Tibial artery (tissue), 4 donors: ENCODE measurements at regions not wholly inside any gene's neighbourhood (a gene's known extent, or its start where the extent isn't known, plus 50 kb on each side); places are given as distances from the start of the nearest gene placed in this dataset.

Source experiments
- DNase-seq, 2 donors: peaks; one replicate each; pipeline ENCODE4 v3.0.0-alpha.2; 2019
- H3K27ac ChIP-seq, 2 donors: fragments of 200-600 bp; sonication (generic) in 1 of 2; 1 replicate in 1 of 2; 2 replicates in 1 of 2; pipeline ENCODE4 v1.5.1; 2018 to 2019; ENCODE audit warnings: mild to moderate bottlenecking in 1 of 2
- H3K27me3 ChIP-seq, 2 donors: fragments of 200-600 bp; sonication (generic) in 1 of 2; one replicate each; pipeline versions ENCODE4 v1.5.1 to v1.6.0; 2016 to 2019
- H3K36me3 ChIP-seq, 3 donors: fragments of 200-600 bp; sonication (generic) in 2 of 3; one replicate each; pipeline ENCODE4 v1.5.1; 2016 to 2019; ENCODE audit warnings: mild to moderate bottlenecking in 2 of 3
- H3K4me1 ChIP-seq, 4 donors: fragments of 200-600 bp; sonication (generic) in 2 of 4; 1 replicate in 3 of 4; 2 replicates in 1 of 4; pipeline ENCODE4 v1.5.1; 2016 to 2019
- H3K4me3 ChIP-seq, 2 donors: fragments of 200-600 bp; sonication (generic) in 1 of 2; 1 replicate in 1 of 2; 2 replicates in 1 of 2; pipeline ENCODE4 v1.5.1; 2018 to 2019; ENCODE audit warnings: mild to moderate bottlenecking in 2 of 2
- H3K9me3 ChIP-seq, 3 donors: fragments of 200-600 bp; sonication (generic) in 1 of 3; one replicate each; pipeline ENCODE4 v1.5.1; 2016 to 2019
- intact Hi-C: fragments of 100-400 bp; cut with DNase I; formaldehyde crosslinking; loops from one replicate; pipeline ENCODE4 v1.15.0; 2023; ENCODE audit warnings: low total_unique reads
- TF ChIP-seq, protein P1 (sequence below), 2 experiments: fragments of 200-600 bp in 1 of 2; fragments of 450-650 bp in 1 of 2; IDR thresholded peaks; one replicate each; pipeline ENCODE4 v1.5.1; 2017 to 2019; ENCODE audit warnings: antibody characterized with exemption in 2 of 2, mild to moderate bottlenecking in 1 of 2, moderate library complexity in 1 of 2

DNA sequence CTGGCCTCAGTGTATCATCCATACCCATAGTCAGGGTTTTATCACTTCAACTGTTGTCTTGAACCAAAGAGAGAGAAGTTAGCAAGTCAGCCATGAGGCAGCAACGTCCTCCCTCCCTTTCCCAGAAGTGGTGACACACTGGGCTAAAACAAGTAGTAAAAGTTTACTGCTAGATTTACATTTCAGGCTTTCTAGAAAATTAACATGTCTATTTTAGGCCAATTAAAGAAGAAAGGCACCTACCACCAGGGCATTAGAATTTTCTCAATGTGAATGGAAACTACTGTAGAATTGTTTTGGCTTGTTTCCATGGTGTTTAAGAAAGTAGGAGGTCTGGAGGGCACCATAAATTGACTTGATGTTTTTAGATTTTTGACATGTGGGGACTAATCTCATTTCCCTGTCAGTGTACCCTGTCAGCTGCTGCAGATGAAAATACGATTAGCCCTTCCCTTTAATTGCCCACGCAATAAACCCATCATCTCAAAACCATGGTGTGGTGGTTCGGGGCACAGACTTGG lies 121.8 kb upstream of the ELL2 start:
- no peak overlapping the region for H3K27ac ChIP-seq
- H3K9me3 ChIP-seq, result no peaks in the 10 kb centered on the region
- DNase-seq, result no peak
- no peaks in the 10 kb centered on the region for H3K36me3 ChIP-seq
- no peak overlapping the region for H3K4me3 ChIP-seq
- H3K27me3 ChIP-seq, result no peaks in the 10 kb centered on the region
- peaks cover 0 to 8% (median 0%) of the 10 kb centered on the region in 4 donors for H3K4me1 ChIP-seq
- TF ChIP-seq, protein P1, sequence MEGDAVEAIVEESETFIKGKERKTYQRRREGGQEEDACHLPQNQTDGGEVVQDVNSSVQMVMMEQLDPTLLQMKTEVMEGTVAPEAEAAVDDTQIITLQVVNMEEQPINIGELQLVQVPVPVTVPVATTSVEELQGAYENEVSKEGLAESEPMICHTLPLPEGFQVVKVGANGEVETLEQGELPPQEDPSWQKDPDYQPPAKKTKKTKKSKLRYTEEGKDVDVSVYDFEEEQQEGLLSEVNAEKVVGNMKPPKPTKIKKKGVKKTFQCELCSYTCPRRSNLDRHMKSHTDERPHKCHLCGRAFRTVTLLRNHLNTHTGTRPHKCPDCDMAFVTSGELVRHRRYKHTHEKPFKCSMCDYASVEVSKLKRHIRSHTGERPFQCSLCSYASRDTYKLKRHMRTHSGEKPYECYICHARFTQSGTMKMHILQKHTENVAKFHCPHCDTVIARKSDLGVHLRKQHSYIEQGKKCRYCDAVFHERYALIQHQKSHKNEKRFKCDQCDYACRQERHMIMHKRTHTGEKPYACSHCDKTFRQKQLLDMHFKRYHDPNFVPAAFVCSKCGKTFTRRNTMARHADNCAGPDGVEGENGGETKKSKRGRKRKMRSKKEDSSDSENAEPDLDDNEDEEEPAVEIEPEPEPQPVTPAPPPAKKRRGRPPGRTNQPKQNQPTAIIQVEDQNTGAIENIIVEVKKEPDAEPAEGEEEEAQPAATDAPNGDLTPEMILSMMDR (IDR thresholded peaks at IDR 0.05), result no peak
- intact Hi-C loops, result no loop called here

DNA sequence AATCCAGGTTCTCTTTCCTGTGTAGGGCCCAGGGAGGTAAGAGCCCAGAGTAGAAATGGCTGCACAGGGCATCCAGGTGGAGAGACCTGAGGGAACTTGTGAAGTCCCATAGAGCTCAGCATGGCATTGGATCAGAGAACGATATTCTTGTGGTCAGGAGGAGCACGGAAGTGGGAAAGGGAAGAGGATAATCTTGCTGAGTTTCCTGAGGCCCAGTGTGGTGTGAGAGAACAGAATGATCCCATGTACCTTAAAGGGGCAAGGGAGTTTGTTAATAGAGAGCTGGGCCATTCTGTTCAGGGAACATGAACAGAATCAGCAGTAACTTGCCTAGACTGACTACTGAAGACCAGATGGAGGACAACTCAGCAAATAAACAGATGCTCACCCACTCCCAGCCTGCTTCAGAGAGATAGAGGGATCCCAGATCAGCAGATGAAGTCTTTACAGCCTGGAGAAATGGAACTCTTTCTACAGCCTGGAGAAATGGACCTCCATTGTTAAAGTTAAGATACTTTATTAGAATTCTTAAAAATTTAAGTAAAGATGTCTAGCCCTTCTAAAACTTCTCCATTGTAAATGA lies 119.7 kb upstream of the ELL2 start:
- Histone ChIP-seq H3K4me3 (no peak overlapping the region), H3K36me3 (no peaks in the 10 kb centered on the region), H3K27me3 (no peaks in the 10 kb centered on the region), H3K4me1 (peaks cover 0 to 8% (median 0%) of the 10 kb centered on the region in 4 donors), H3K9me3 (no peaks in the 10 kb centered on the region), H3K27ac (no peak overlapping the region)
- intact Hi-C loops, result no loop called here
- TF ChIP-seq, protein P1 (IDR thresholded peaks at IDR 0.05), result no peak
- DNase-seq, result no peak

DNA sequence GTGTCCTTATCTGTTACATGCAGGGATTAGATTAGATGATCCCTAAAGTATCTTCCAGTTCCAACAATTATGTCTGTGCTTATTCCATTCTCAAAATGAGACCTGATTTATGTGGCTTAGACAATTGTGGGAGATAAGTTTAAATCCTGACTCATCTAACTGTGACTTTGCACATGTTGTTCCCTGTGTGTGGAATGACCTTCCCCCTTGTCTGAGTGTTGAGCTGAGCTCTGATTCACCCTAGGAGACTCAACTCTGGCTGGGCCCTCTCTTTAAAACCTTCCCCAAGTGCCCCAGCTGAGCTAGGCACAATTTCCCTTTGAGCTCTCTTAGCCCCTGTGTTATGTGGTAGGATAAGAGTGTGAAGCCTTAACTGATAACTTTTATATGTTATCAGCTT lies 118.9 kb upstream of the ELL2 start:
- H3K27ac ChIP-seq, result no peak overlapping the region
- TF ChIP-seq, protein P1 (IDR thresholded peaks at IDR 0.05), result no peak
- H3K4me1 ChIP-seq, result peaks cover 0 to 8% (median 0%) of the 10 kb centered on the region in 4 donors

DNA sequence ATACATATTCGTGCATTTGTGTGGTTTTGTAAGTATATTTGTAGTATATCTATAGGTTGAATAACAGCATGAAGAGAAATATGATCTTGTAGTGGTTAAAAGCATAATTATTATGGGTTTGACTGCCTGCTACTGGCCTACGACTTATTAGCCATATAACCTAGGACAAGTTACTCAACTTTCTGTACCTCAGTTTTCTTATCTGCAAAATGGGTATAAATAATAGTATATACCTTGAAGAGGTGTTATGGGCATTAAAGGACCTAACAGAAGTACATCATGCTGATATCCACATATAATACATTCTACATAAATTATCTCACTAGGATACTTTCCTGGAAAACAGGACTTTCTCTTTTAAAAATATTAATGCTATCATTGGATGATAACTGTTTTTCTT lies 118.3 kb upstream of the ELL2 start:
- Histone ChIP-seq H3K4me1 (peaks cover 0 to 8% (median 0%) of the 10 kb centered on the region in 4 donors), H3K27ac (no peak overlapping the region), H3K4me3 (no peak overlapping the region), H3K9me3 (no peaks in the 10 kb centered on the region), H3K27me3 (no peaks in the 10 kb centered on the region), H3K36me3 (no peaks in the 10 kb centered on the region)
- TF ChIP-seq, protein P1 (IDR thresholded peaks at IDR 0.05), result no peak
- DNase-seq, result no peak
- intact Hi-C loops, result no loop called here

More for the DNA sequence above, 118.9 kb upstream of the ELL2 start:
- Histone ChIP-seq H3K9me3 (no peaks in the 10 kb centered on the region), H3K27me3 (no peaks in the 10 kb centered on the region), H3K36me3 (no peaks in the 10 kb centered on the region), H3K4me3 (no peak overlapping the region)
- intact Hi-C loops, result no loop called here
- DNase-seq, result no peak

DNA sequence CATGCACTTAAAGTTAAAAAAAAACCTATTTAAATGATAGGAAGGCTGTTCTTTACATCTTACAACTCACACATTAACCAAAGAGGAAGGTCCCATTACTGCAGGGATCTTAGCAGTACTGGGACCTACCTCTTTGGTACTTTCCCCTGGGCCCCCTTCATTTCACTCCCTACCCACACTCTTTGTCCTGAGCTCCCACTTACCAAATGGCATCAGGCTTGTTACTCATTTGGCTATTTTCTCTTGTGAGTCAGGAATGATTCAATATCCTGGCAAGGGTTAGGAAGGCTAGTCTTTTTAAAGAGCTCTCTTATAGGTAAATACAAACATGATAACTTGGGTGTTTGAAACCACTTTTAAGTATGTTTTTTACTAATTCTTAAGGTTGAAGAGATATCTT lies 117.4 kb upstream of the ELL2 start:
- Histone ChIP-seq H3K4me1 (peaks cover 0 to 8% (median 0%) of the 10 kb centered on the region in 4 donors), H3K36me3 (no peaks in the 10 kb centered on the region), H3K27ac (no peak overlapping the region), H3K9me3 (no peaks in the 10 kb centered on the region), H3K4me3 (no peak overlapping the region), H3K27me3 (no peaks in the 10 kb centered on the region)
- intact Hi-C loops, result no loop called here
- TF ChIP-seq, protein P1 (IDR thresholded peaks at IDR 0.05), result no peak
- DNase-seq, result no peak
